Hepatocyte (in vitro differentiated cells): ENCODE measurements at regions not wholly inside any gene's neighbourhood (a gene's known extent, or its start where the extent isn't known, plus 50 kb on each side); places are given as distances from the start of the nearest gene placed in this dataset.

Experiments used
- DNase-seq: peaks from one replicate; pipeline ENCODE4 v3.0.0-alpha.2; 2016; ENCODE audit warnings: low spot score
- H2AFZ ChIP-seq: fragments of 200-600 bp; sonication (generic); 2 replicates; pipeline ENCODE4 v1.6.0; 2016; ENCODE audit warnings: antibody characterized with exemption, mild to moderate bottlenecking
- H3K27ac ChIP-seq: fragments of 200-600 bp; sonication (generic); 2 replicates; pipeline ENCODE4 v1.5.1; 2016; ENCODE audit warnings: mild to moderate bottlenecking
- H3K27me3 ChIP-seq: fragments of 200-600 bp; sonication (generic); 2 replicates; pipeline ENCODE4 v1.6.1; 2016
- H3K36me3 ChIP-seq: fragments of 200-600 bp; sonication (generic); replicated peaks from 2 replicates; pipeline ENCODE4 v1.5.1; 2016; ENCODE audit warnings: low read depth; ENCODE audit not compliant: insufficient read depth
- H3K4me1 ChIP-seq: fragments of 200-600 bp; sonication (generic); 2 replicates; pipeline ENCODE4 v1.5.1; 2016; ENCODE audit warnings: mild to moderate bottlenecking, moderate library complexity; ENCODE audit not compliant: insufficient read depth
- H3K4me2 ChIP-seq: fragments of 200-600 bp; sonication (generic); 2 replicates; pipeline ENCODE4 v1.6.0; 2016
- H3K4me3 ChIP-seq: fragments of 200-600 bp; sonication (generic); 2 replicates; pipeline ENCODE4 v1.5.1; 2016; ENCODE audit warnings: mild to moderate bottlenecking
- H3K79me2 ChIP-seq: fragments of 200-600 bp; sonication (generic); 2 replicates; pipeline ENCODE4 v1.6.0; 2017; ENCODE audit warnings: mild to moderate bottlenecking
- H3K9me2 ChIP-seq: fragments of 200-600 bp; sonication (generic); replicated peaks from 2 replicates; pipeline ENCODE4 v1.6.0; 2017; ENCODE audit warnings: mild to moderate bottlenecking; ENCODE audit not compliant: insufficient read depth
- H3K9me3 ChIP-seq: fragments of 200-600 bp; sonication (generic); 2 replicates; pipeline ENCODE4 v1.5.1; 2016; ENCODE audit warnings: low read depth, mild to moderate bottlenecking
- H4K20me1 ChIP-seq: fragments of 200-600 bp; sonication (generic); 2 replicates; pipeline ENCODE4 v1.6.0; 2016; ENCODE audit warnings: mild to moderate bottlenecking; ENCODE audit not compliant: insufficient read depth, poor library complexity, severe bottlenecking
- CTCF ChIP-seq: fragments of 200-600 bp; sonication (generic); IDR thresholded peaks from 2 replicates; pipeline ENCODE4 v1.5.1; 2016; ENCODE audit warnings: antibody characterized with exemption, mild to moderate bottlenecking; ENCODE audit not compliant: poor library complexity
- EZH2 ChIP-seq: fragments of 200-600 bp; sonication (generic); IDR thresholded peaks from 2 replicates; pipeline ENCODE4 v1.6.1; 2016; ENCODE audit warnings: antibody characterized with exemption, mild to moderate bottlenecking, borderline replicate concordance
- EZH2phosphoT487 ChIP-seq: fragments of 200-600 bp; sonication (generic); IDR thresholded peaks from one replicate; pipeline ENCODE4 v1.6.1; 2018; ENCODE audit warnings: antibody characterized with exemption, mild to moderate bottlenecking, low read depth, moderate library complexity; ENCODE audit not compliant: unreplicated experiment, severe bottlenecking
- WGBS: methylation state at CpG from one replicate; pipeline ENCODE4 v1.1.6; 2016; ENCODE audit warnings: low lambda C conversion rate; ENCODE audit errors: missing lambda C conversion rate; 5-methylcytosine and 5-hydroxymethylcytosine counted together

GRCh38 chr3:21260507-21260906, 490.5 kb downstream of the ZNF385D start:
- no peaks in the 10 kb centered on the region for H3K9me2 ChIP-seq
- WGBS = 76% methylated on average over 5 of the region's 5 CpGs

GRCh38 chr3:21259896-21260295, 491.1 kb downstream of the ZNF385D start:
- no peaks in the 10 kb centered on the region for H4K20me1 ChIP-seq
- H3K27ac ChIP-seq = no peak overlapping the region
- TF ChIP-seq EZH2 (no peak), CTCF (no peak), EZH2phosphoT487 (no peak)
- H3K27me3 ChIP-seq = no peaks in the 10 kb centered on the region
- no peaks in the 10 kb centered on the region for H3K79me2 ChIP-seq
- H3K9me3 ChIP-seq = no peaks in the 10 kb centered on the region
- H3K4me2 ChIP-seq = no peak overlapping the region
- H3K4me3 ChIP-seq = no peak overlapping the region
- H3K4me1 ChIP-seq = no peaks in the 10 kb centered on the region
- no peaks in the 10 kb centered on the region for H3K36me3 ChIP-seq
- DNase-seq = no peak
- 32% methylated on average over 3 of the region's 3 CpGs for WGBS
- no peaks in the 10 kb centered on the region for H3K9me2 ChIP-seq
- no peak overlapping the region for H2AFZ ChIP-seq

More at GRCh38 chr3:21260507-21260906, 490.5 kb downstream of the ZNF385D start:
- Histone ChIP-seq H3K79me2 (no peaks in the 10 kb centered on the region), H3K27ac (no peak overlapping the region), H2AFZ (no peak overlapping the region), H3K27me3 (no peaks in the 10 kb centered on the region), H3K4me1 (no peaks in the 10 kb centered on the region), H3K36me3 (no peaks in the 10 kb centered on the region), H4K20me1 (no peaks in the 10 kb centered on the region), H3K4me2 (no peak overlapping the region), H3K9me3 (no peaks in the 10 kb centered on the region), H3K4me3 (no peak overlapping the region)
- DNase-seq = no peak
- TF ChIP-seq EZH2phosphoT487 (no peak), EZH2 (no peak), CTCF (no peak)

- no peaks in the 10 kb centered on the region for H4K20me1 ChIP-seq
Observed at GRCh38 chr3:21256932-21257331, 494.1 kb downstream of the ZNF385D start.

More at GRCh38 chr3:21256932-21257331, 494.1 kb downstream of the ZNF385D start:
- 32% methylated on average over 1 of the region's 1 CpG for WGBS
- TF ChIP-seq CTCF (no peak), EZH2 (no peak), EZH2phosphoT487 (no peak)
- Histone ChIP-seq H3K4me2 (no peak overlapping the region), H3K9me2 (no peaks in the 10 kb centered on the region), H3K4me1 (no peaks in the 10 kb centered on the region), H3K9me3 (no peaks in the 10 kb centered on the region), H3K79me2 (no peaks in the 10 kb centered on the region), H3K27me3 (no peaks in the 10 kb centered on the region), H2AFZ (no peak overlapping the region), H3K36me3 (no peaks in the 10 kb centered on the region), H3K4me3 (no peak overlapping the region), H3K27ac (no peak overlapping the region)
- no peak for DNase-seq
